ENCODE measurements at regions not wholly inside any gene's neighbourhood (a gene's known extent, or its start where the extent isn't known, plus 50 kb on each side); places are given as distances from the start of the nearest gene placed in this dataset.

GRCh38 chr10:44593952-44594351 is 209.1 kb upstream of the CXCL12 start:
- FAIRE-seq: no peak
- DNase-seq (ENCODE audit: low spot score in 2 of 2): no peak

GRCh38 chr10:44607116-44607515 is 222.2 kb upstream of the CXCL12 start:
- FAIRE-seq: no peak

GRCh38 chr10:44618910-44619309 is 234.0 kb upstream of the CXCL12 start:
- FAIRE-seq (no peak), DNase-seq (ENCODE audit: low spot score in 2 of 2) (no peak)

More at GRCh38 chr10:44607116-44607515, 222.2 kb upstream of the CXCL12 start:
- no peak for DNase-seq (ENCODE audit: low spot score in 2 of 2)

GRCh38 chr10:44619521-44619920 is 234.6 kb upstream of the CXCL12 start:
- DNase-seq (ENCODE audit: low spot score in 2 of 2) (no peak), FAIRE-seq (no peak)

- DNase-seq (ENCODE audit: low spot score in 2 of 2): no peak
- no peak for FAIRE-seq
Observed at GRCh38 chr10:44619975-44620374, 235.1 kb upstream of the CXCL12 start.

GRCh38 chr10:44627591-44628354 is 242.9 kb upstream of the CXCL12 start:
- DNase-seq (ENCODE audit: low spot score in 2 of 2): no peak
- FAIRE-seq: no peak

GRCh38 chr10:44628921-44629320 is 244.0 kb upstream of the CXCL12 start:
- FAIRE-seq: no peak

GRCh38 chr10:44635176-44635575 is 250.3 kb upstream of the CXCL12 start:
- FAIRE-seq (no peak), DNase-seq (ENCODE audit: low spot score in 2 of 2) (no peak)

More at GRCh38 chr10:44628921-44629320, 244.0 kb upstream of the CXCL12 start:
- DNase-seq (ENCODE audit: low spot score in 2 of 2): no peak

GRCh38 chr10:44636625-44637024 is 251.7 kb upstream of the CXCL12 start:
- DNase-seq (ENCODE audit: low spot score in 2 of 2) (no peak), FAIRE-seq (no peak)

- DNase-seq (ENCODE audit: low spot score in 2 of 2) (no peak), FAIRE-seq (no peak)
Observed at GRCh38 chr10:44640429-44640828, 255.5 kb upstream of the CXCL12 start.

- FAIRE-seq (no peak), DNase-seq (ENCODE audit: low spot score in 2 of 2) (no peak)
Observed at GRCh38 chr10:44647473-44647872, 262.6 kb upstream of the CXCL12 start.

GRCh38 chr10:44647877-44648542 is 263.1 kb upstream of the CXCL12 start:
- DNase-seq (ENCODE audit: low spot score in 2 of 2): no peak
- FAIRE-seq: no peak

- no peak for DNase-seq (ENCODE audit: low spot score in 2 of 2)
- FAIRE-seq: no peak
Observed at GRCh38 chr10:44650691-44651661, 260.2 kb upstream of the TMEM72 start.

- FAIRE-seq (no peak), DNase-seq (ENCODE audit: low spot score in 2 of 2) (no peak)
Observed at GRCh38 chr10:44651834-44652233, 259.3 kb upstream of the TMEM72 start.

- FAIRE-seq (no peak), DNase-seq (ENCODE audit: low spot score in 2 of 2) (no peak)
Observed at GRCh38 chr10:44659320-44659719, 251.8 kb upstream of the TMEM72 start.

- no peak for FAIRE-seq
Observed at GRCh38 chr10:44660271-44660670, 250.9 kb upstream of the TMEM72 start.

GRCh38 chr10:44662051-44662450 is 249.1 kb upstream of the TMEM72 start:
- DNase-seq (ENCODE audit: low spot score in 2 of 2): no peak
- no peak for FAIRE-seq

More at GRCh38 chr10:44660271-44660670, 250.9 kb upstream of the TMEM72 start:
- DNase-seq (ENCODE audit: low spot score in 2 of 2): no peak

- FAIRE-seq: no peak
Observed at GRCh38 chr10:44668336-44668735, 242.8 kb upstream of the TMEM72 start.

GRCh38 chr10:44671319-44671718 is 239.8 kb upstream of the TMEM72 start:
- DNase-seq (ENCODE audit: low spot score in 2 of 2) (no peak), FAIRE-seq (no peak)

More at GRCh38 chr10:44668336-44668735, 242.8 kb upstream of the TMEM72 start:
- DNase-seq (ENCODE audit: low spot score in 2 of 2): no peak

- FAIRE-seq (no peak), DNase-seq (ENCODE audit: low spot score in 2 of 2) (no peak)
Observed at GRCh38 chr10:44673245-44673983, 237.7 kb upstream of the TMEM72 start.
